HG02852 (cell line): ENCODE measurements at regions not wholly inside any gene's neighbourhood (a gene's known extent, or its start where the extent isn't known, plus 50 kb on each side); places are given as distances from the start of the nearest gene placed in this dataset.
"Not testable (repeated sequence)": the region's sequence is repeated elsewhere in the genome, so short reads cannot be mapped to it uniquely, and the experiment has no call there.

Source experiments
- ATAC-seq: cut with Tn5 transposase; IDR thresholded peaks from one replicate; pipeline ENCODE4 v1.9.1; 2021; ENCODE audit warnings: mild to moderate bottlenecking, moderate library complexity; ENCODE audit not compliant: unreplicated experiment

DNA sequence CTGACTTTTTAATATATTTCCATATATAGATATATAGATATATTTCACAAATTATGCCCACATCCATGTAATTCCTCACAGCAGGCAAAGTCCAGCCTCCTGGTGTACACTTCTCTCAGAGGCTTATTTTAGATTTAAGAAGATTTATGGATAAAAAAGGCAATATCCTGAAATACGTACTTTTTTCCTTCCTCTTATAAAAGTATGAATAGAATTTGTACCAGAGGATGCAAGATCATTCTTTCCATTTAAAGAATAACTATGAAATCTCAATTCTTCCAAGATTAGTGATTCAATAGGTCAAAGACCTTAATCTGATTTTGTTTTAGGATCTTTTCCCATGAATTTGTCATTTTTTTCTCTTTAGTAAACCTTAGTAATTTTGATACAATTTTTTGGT is 597.9 kb upstream of the TBL1XR1 start:
- no peak for ATAC-seq

DNA sequence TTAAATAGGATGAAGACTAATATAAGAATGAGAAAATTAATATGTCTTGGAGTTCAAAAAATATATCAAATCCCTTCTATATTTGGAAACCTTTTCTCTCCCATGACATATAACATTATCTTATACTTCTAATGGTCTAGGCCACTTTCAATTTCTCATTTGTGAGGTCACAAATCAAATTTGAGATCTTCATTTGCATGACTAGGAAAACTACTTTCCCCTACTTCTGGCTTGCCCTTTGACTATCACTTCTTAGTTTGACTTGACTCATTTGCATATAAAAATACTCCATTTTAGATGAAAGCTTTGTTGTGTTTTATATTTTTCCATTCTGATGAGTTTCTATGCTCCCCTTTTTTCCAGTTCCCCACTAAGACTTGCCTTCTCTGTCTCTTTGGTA is 598.6 kb upstream of the TBL1XR1 start:
- ATAC-seq: no peak

DNA sequence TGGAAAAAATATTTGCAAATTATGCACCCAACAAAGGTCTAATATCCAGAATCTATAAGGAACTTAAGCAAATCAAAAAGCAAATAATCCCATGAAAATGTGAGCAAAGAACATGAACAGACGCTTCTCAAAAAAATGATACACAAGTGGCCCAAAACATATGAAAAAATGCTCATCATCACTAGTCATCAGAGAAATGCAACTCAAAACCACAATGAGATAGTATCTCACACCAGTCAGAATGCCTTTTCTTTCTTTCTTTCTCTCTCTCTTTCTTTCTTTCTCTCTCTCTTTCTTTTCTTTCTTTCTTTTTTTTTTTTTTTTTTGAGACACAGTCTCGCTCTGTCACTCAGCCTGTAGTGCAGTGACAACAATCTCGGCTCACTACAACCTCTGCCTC is 602.9 kb upstream of the TBL1XR1 start:
- ATAC-seq: not testable (repeated sequence)

DNA sequence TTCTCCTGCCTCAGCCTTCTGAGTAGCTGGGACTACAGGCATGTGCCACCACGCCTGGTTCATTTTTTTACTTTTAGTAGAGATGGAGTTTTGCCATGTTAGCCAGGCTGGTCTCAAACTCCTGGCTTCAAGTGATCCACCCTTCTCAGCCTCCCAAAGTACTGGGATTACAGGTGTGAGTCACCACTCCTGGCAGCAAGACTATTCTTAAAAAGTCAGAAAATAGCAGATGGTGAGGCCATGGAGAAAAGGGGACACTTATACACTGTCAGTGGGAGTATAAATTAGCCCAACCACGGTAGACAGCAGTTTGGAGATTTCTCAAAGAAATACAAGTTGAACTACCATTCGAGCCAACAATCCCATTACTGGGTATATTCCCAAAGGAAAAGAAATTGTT is 603.3 kb upstream of the TBL1XR1 start:
- no peak for ATAC-seq

DNA sequence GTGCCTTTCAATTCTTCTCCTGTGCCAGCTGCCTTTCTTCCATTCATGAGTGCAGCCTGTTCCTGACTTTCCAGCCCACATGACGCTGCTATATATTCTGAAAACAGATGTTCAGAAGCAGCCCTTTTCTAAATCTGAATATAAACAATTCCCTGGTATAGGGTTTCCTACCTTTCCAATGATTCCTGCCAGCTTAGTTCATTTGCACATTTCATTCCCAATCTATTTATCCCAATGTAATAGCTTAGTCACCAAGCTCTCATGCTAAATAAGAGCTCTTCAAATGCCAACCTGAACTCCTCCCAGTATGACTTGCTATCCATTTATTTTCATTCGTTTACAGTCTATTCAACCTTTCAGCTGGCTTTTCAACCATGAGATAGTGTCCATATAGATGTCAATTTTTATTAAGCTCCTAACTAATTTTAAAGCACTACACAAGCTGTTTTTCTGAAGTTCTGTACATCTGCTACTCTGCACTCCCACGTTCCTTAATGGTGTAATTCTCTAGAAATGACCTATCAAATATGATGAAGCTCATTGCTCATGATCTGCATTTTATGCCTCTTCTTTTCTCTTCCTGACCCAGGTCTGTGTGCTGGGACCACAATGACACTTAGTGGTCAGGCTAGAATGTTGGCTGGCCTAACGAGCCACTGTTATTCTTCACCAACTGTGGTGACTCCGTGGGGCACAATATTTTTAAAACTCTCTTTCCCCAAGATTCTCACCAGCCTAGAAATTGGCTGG is 605.0 kb upstream of the TBL1XR1 start:
- no peak for ATAC-seq

DNA sequence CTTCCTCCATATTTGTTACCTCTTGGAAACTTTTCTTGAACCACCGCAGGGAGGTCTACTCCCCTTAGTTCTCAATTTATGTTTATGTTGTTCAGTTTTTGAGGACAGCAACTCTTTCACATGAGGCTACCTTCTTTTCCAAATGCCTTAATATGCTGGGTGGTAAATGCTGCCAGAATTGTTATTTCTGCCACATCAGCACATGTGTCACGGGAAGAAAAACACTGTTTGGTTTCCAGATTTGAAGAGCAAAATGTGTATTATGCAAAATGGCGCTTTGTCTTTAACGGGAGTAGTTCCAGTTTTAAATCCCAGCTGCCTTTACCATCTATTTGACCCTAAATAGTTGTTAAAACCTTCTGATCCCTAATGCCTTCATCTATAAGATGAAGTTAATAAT is 606.2 kb upstream of the TBL1XR1 start:
- ATAC-seq: no peak

DNA sequence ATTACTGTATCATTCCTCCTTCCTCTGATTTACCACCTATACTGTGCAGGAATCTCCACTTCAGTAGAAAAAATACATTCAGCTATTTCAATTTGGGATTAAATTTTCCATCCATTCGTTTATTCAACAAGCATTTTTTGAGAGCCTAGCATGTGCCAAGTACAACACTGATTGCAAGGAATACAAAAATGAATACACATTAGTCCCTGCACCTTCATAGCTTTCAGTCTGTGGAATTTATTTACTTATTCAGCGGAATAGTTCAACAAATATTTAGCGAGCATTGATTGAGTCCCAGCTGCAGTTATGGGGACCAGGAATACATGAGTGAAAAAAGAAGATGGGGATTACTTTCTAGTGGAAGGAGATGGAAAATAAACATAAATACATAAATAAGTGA is 606.8 kb upstream of the TBL1XR1 start:
- ATAC-seq: no peak

DNA sequence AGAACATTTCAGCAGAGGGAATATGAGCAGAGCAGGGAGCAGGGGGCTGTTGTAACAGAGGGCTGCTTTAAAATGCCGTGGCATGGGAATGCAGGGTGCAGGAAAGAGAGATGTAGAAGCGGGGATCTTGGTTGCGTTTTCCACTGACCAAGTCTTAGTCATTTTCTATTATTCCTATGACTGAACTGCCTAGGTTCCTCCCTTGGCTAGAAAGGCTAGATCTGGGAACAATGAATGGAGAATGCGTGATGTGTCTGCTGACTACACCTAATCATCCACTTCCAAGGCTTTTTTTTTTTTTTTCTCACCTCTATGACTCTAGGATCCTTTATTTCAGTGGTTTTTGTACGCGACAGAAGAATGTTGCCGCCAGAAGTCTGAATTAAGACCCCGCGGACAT is 607.4 kb upstream of the TBL1XR1 start:
- no peak for ATAC-seq

DNA sequence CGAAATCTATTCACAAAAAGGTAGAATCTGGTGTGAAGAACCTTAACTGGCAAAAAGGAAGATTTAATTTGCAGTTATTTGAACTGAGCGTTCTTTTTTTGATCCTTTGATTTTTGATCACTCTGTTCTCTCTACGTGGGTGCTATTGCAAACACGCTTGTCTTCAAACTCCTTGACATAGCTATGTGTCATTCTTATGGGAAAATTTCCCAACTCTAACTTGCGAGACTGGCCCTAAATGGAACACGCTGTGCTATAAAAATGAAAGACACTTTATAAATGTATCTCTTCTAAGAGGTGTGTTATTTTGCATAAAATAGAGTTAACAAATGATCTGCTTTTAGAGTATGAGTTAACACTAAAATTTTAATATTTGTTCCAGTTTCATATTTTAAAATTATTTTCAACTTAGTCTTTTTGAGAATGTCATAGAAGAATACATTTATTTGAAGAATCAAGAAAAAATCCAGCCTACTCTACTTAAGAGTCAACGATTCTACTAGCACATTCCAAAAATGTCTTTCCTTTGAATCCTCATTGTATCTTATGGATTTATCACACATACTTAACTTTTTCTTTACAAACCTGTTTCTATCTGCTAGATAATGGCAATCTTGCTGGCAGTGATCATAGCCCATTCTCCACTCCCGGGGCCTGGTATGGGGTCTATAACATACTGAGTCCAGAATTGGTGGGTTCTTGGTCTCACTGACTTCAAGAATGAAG is 610.0 kb upstream of the TBL1XR1 start:
- no peak for ATAC-seq

DNA sequence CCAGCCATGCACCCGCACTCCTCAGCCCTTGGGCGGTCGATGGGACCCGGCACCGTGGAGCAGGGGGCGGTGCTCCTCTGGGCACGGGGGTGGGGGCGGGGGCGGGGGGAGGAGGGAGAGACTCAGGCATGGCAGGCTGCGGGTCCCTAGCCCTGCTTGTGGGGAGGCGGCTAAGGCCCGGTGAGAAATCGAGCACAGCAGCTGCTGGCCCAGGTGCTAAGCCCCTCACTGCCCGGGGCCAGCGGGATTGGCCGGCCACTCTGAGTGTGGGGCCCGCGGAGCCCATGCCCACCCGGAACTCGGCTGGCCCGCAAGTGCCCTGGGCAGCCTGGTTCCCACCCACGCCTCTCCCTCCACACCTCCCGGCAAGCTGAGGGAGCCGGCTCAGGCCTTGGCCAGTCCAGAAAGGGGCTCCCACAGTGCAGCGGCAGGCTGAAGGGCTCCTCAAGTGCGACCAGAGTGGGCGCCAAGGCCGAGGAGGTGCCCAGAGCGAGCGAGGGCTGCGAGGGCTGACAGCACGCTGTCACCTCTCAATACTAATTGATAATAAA is 611.7 kb upstream of the TBL1XR1 start:
- not testable (repeated sequence) for ATAC-seq

DNA sequence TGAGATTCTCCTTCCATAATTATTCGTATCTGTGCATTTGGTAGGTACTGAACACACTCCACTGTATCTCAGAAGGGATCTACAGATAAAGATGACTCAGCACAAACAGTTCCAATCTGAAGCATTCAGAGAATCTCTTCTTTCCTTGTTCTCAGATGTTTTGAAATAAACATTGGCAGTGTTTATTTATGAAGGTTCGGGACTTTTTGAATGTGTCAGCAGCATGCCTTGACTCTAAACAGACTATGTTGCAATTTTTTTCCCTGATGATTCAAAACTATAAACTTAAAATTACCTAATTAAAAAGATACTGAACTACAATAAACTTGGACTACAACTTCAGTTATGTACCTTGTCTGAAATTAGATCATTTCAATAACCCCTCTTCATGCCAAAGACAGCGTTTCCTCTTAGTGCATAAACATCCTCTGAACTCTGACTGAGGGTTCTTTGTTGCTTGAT is 612.9 kb upstream of the TBL1XR1 start:
- no peak for ATAC-seq

DNA sequence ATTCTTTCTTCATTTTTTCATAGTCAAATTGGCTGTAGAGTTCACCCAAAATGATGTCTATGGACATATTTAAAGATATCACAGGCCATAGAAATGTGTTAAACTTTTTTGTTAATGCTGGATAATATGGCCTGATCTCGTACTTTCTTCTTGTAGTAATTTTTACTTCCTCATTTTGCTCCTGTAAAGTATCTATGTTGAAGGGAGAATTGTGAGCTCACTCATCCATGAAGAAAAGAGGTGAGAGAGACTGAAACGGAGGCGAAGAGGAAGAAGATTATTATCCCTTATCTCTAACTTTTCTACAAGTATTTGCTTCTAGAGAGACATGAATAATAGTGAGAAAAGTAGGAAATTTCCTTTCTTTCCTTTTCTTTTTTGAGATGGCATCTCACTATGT is 613.8 kb upstream of the TBL1XR1 start:
- ATAC-seq: peak; percentile 55

DNA sequence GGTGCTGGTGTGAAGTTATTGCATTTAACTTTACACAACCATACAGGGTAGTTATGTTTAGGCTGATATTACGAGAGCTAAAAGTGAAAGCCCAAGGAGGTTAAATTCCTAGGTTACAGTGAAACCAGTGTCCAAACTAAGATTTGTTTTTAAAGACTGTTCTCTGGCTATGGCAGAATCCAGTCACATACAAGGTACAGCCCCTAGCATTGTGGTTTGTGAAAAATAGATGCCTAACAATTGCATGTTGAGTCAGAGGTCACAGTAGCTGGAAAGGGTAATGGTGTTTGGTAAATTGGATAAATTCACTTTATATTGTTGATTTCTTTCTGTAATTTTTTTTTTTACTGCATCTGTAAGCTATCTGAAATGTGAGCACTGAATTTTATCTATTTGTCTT is 614.6 kb upstream of the TBL1XR1 start:
- no peak for ATAC-seq

DNA sequence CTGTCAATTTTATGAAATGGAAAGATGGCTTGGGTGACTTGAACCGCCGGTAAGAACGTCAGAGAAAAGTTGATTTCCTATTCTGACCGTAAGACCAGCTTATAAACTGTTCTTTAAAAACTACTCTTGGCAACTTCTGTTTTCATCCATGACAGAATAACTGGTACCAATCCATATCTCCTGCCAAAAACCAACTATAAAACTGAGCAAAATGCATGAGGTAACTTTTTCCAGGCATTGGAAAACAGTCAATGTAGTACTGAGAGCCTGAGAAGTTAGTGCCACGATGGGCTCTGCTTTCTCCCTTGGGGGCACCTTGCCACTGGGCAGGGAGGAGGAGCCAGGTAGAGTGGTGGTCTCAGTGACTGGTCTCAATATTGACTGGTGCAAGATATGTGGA is 615.2 kb upstream of the TBL1XR1 start:
- ATAC-seq: no peak

DNA sequence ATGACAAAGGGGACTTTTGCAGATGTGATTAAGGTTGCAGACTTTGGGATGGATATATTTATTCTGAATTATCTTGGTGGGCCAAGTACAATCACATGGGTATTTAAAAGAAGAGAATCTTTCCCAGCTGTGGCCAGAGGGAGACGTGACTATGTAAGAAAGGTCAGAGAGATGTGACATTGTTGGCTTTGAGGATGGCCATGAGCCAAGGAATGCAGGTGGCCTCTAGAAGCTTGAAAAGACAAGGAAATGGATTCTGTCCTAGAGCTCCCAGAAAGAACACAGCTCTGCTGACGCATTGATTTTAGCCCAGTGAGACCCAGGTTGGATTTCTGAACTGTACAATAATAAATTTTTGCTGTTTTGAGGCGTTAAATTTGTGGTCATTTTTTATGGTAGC is 616.0 kb upstream of the TBL1XR1 start:
- no peak for ATAC-seq

DNA sequence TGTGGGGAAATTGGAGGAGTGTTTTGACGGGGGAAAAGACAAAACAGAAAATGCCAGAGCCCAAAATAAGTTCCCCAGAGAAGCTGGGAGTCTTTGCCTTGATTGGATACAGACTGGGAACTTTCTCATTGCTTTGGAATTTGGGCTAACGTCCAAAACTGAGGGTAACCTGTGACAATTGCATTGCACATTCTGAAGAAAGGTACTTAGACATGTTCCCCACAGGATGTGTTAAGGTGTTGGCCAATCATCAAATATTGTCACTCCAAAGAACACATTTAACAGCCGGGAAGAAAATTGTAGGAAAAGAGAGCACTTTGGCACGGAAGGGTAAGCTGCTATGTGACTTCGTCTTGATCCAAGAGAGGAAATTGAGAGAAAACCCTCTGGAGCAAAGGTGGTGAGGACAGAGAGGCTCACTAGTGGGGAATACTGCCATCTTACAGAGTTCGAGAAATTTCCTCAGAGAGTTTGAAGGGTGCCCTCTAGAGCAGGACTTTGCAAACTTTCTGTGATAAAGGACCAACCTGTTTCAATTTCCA is 619.5 kb upstream of the TBL1XR1 start:
- ATAC-seq: no peak

DNA sequence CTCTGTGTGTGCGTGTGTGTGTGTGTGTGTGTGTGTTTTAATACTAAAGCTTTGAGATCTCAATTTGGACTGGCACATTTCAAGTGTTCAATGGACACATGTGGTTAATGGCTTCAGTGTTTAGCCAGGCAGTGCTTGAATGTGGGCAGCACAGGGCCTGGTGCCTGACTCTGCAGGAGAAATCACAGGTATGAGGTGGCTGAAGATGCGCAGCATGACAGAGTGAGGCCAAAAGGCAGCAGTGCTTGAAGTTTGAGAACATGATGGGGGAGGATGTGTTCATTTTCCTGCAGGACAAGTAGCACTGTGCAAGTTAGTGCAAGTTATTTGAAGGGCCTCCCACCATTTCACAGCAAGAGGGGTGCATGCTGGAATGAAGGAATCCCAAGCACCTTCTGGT is 620.5 kb upstream of the TBL1XR1 start:
- no peak for ATAC-seq

DNA sequence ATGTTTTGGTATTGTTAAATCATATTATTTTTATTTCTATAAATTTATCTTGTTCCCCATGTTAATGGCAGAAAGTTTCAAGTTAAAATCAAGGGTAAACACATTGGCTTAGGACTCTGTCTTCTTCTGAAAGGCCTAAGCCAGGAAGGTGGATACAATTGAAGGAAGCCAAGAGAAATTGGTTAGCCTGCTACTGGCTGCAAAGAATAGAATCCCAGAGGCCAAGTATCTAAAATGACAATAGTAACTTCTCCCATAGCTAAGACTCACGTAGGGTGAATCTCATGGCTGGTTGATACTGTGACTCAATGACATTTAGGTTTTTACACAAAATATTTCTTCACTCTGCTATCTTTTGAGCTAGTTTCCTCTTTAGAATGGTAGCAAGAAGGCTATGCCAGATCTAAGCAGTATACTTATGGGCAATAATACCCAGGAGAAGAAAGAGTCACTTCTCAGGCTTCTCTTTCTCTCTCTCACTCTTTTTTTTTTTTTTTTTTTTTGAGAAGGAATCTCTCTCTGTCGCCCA is 621.5 kb upstream of the TBL1XR1 start:
- ATAC-seq: no peak

DNA sequence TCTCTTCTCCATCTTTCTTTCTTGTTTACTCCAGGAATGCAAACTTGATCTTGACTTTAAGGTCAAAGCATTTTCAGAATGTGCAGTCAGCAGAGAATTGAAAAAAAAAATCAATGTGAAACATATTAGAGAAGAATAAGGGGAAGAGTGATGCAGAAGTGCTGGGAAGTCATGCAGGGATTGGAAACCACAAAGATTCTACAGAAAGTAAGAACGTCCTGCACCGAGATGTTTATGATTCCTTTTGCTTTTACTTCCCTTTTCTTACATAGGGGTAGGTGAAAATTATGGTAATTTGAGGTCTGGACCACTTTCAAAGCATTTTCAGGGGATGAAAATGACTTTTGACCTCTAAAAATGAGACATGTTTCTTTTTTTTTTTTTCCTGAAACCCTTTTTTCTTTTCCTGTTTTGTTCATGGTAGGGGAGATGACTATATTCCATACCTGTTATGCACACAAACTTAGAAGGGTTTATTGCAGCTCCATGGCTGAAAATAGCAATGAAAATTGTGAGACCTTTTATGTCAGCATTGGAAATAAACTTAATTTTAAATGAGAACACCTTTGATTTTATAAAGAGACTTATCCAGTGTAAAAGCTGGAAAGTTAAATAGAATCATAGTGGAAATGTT is 623.5 kb upstream of the TBL1XR1 start:
- peak; percentile 88 for ATAC-seq

DNA sequence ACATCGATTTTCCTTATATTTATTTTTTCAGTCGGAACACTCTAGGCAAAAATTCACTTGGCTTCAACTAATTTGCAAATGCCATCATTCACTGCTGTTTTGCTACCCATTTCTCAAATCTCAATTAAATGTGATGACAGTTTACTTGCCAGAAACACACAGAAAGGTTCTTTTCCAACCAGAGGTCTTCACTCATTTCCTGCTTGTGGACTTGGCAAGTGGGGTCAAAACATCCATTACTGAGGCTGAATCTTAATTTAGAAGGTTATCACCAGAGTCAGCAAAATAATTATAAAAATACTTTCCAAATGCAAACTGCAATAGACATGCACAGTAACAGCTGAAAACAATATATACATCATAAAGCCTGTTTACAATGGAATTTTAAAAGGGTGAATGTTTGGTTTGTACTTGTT is 625.4 kb upstream of the TBL1XR1 start:
- no peak for ATAC-seq

DNA sequence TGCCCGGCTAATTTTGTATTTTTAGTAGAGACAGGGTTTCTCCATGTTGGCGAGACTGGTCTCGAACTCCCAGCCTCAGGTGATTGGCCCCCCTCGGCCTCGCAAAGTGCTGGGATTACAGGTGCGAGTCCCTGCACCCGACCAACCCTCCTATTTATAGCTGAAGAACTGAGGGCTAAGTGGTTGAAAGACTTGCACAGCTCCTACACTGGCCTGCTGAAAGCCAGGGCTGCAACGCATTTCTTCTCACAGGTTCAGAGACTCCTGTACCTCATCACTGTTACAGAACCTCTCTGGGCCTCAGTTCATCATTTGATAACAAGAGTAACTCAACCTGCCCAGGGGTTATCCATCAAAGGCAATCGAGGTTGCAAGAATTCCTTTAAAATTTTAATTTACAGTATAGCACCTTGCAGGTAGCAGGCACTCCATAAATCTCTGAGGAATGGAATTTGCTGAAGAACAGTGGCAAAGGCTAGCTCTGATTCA is 626.5 kb upstream of the TBL1XR1 start:
- no peak for ATAC-seq
